Upper lobe of left lung (tissue), 4 donors: ENCODE measurements at regions not wholly inside any gene's neighbourhood (a gene's known extent, or its start where the extent isn't known, plus 50 kb on each side); places are given as distances from the start of the nearest gene placed in this dataset.

Experiments
- POLR2A ChIP-seq, 4 donors: fragments of 450-650 bp; IDR thresholded peaks; one replicate each; pipeline ENCODE4 v1.5.1; 2016 to 2017; ENCODE audit warnings: antibody characterized with exemption in 4 of 4, mild to moderate bottlenecking in 2 of 4
- TF ChIP-seq, protein P1 (sequence below), 6 experiments: fragments of 450-650 bp in 4 of 6; fragments of 200-600 bp in 2 of 6; sonication (generic) in 2 of 6; IDR thresholded peaks; one replicate each; pipeline ENCODE4 v1.5.1; 2016 to 2019; ENCODE audit warnings: antibody characterized with exemption in 6 of 6

- TF ChIP-seq POLR2A (IDR thresholded peaks at IDR 0.05) = no peak
- TF ChIP-seq, protein P1, sequence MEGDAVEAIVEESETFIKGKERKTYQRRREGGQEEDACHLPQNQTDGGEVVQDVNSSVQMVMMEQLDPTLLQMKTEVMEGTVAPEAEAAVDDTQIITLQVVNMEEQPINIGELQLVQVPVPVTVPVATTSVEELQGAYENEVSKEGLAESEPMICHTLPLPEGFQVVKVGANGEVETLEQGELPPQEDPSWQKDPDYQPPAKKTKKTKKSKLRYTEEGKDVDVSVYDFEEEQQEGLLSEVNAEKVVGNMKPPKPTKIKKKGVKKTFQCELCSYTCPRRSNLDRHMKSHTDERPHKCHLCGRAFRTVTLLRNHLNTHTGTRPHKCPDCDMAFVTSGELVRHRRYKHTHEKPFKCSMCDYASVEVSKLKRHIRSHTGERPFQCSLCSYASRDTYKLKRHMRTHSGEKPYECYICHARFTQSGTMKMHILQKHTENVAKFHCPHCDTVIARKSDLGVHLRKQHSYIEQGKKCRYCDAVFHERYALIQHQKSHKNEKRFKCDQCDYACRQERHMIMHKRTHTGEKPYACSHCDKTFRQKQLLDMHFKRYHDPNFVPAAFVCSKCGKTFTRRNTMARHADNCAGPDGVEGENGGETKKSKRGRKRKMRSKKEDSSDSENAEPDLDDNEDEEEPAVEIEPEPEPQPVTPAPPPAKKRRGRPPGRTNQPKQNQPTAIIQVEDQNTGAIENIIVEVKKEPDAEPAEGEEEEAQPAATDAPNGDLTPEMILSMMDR (IDR thresholded peaks at IDR 0.05) = no peak
These were observed 127.9 kb downstream of the ZNF326 start for GRCh38 chr1:90122654-90123340.
